ENCODE measurements at regions not wholly inside any gene's neighbourhood (a gene's known extent, or its start where the extent isn't known, plus 50 kb on each side); places are given as distances from the start of the nearest gene placed in this dataset.

GRCh38 chr2:189312211-189312610 is 129.1 kb upstream of the WDR75 start:
- Histone ChIP-seq H3K36me3 (ENCODE audit: control insufficient read depth in 2 of 2, extremely low read depth in 1 of 2, insufficient read depth in 2 of 2, low read length in 2 of 2) (no peaks in the 10 kb centered on the region), H3K9me1 (ENCODE audit: control insufficient read depth, extremely low read depth, insufficient read depth, low read length) (no peaks in the 10 kb centered on the region), H2AFZ (ENCODE audit: control insufficient read depth, low read length) (no peak overlapping the region), H3K79me2 (ENCODE audit: control insufficient read depth, insufficient read depth, low read length) (no peaks in the 10 kb centered on the region), H3K4me1 (ENCODE audit: control insufficient read depth, extremely low read depth, insufficient read depth, low read length) (no peaks in the 10 kb centered on the region), H4K20me1 (ENCODE audit: control insufficient read depth, extremely low read depth, insufficient read depth, low read length) (no peaks in the 10 kb centered on the region), H3K4me3 (ENCODE audit: control insufficient read depth in 2 of 3, extremely low read depth in 1 of 3, insufficient read depth in 2 of 3, low read depth in 1 of 3, low read length in 3 of 3) (no peak overlapping the region), H3K27ac (ENCODE audit: control insufficient read depth, insufficient read depth, low read length) (no peak overlapping the region), H3K27me3 (ENCODE audit: control insufficient read depth, extremely low read depth, insufficient read depth, low read length) (no peaks in the 10 kb centered on the region), H3K4me2 (ENCODE audit: control insufficient read depth, extremely low read depth, insufficient read depth, low read depth, low read length) (no peak overlapping the region), H3K9me3 (ENCODE audit: control insufficient read depth, low read depth, low read length) (no peaks in the 10 kb centered on the region), H3K9ac (ENCODE audit: control insufficient read depth, extremely low read depth, insufficient read depth, low read length) (no peak overlapping the region)
- dilution Hi-C loops (cut with MboI; ENCODE audit: extremely low pct_ligation_motif_present, low sequenced_read_pairs): no loop called here
- TF ChIP-seq EZH2 (IDR thresholded peaks at IDR 0.05; ENCODE audit: low read length) (no peak), CTCF (optimal IDR thresholded peaks at IDR 0.05 in 1 of 3, IDR thresholded peaks at IDR 0.05 in 1 of 3, conservative IDR thresholded peaks at IDR 0.05 in 1 of 3; ENCODE audit: extremely low read depth in 1 of 3, insufficient read depth in 2 of 3, low read length in 3 of 3) (no peak)
- DNase-seq (ENCODE audit: low read depth, low spot score) (no peak), FAIRE-seq (no peak)

- no peaks in the 10 kb centered on the region for H3K9me1 ChIP-seq (ENCODE audit: control insufficient read depth, extremely low read depth, insufficient read depth, low read length)
- no peak for FAIRE-seq
- H3K4me2 ChIP-seq (ENCODE audit: control insufficient read depth, extremely low read depth, insufficient read depth, low read depth, low read length): no peak overlapping the region
- dilution Hi-C loops (cut with MboI; ENCODE audit: extremely low pct_ligation_motif_present, low sequenced_read_pairs): no loop called here
- no peaks in the 10 kb centered on the region for H4K20me1 ChIP-seq (ENCODE audit: control insufficient read depth, extremely low read depth, insufficient read depth, low read length)
- no peak overlapping the region for H3K27ac ChIP-seq (ENCODE audit: control insufficient read depth, insufficient read depth, low read length)
- TF ChIP-seq EZH2 (IDR thresholded peaks at IDR 0.05; ENCODE audit: low read length) (no peak), CTCF (optimal IDR thresholded peaks at IDR 0.05 in 1 of 3, IDR thresholded peaks at IDR 0.05 in 1 of 3, conservative IDR thresholded peaks at IDR 0.05 in 1 of 3; ENCODE audit: extremely low read depth in 1 of 3, insufficient read depth in 2 of 3, low read length in 3 of 3) (no peak)
- no peak overlapping the region for H3K9ac ChIP-seq (ENCODE audit: control insufficient read depth, extremely low read depth, insufficient read depth, low read length)
- H2AFZ ChIP-seq (ENCODE audit: control insufficient read depth, low read length): no peak overlapping the region
- H3K9me3 ChIP-seq (ENCODE audit: control insufficient read depth, low read depth, low read length): no peaks in the 10 kb centered on the region
- H3K4me3 ChIP-seq (ENCODE audit: control insufficient read depth in 2 of 3, extremely low read depth in 1 of 3, insufficient read depth in 2 of 3, low read depth in 1 of 3, low read length in 3 of 3): no peak overlapping the region
- no peaks in the 10 kb centered on the region for H3K36me3 ChIP-seq (ENCODE audit: control insufficient read depth in 2 of 2, extremely low read depth in 1 of 2, insufficient read depth in 2 of 2, low read length in 2 of 2)
- H3K79me2 ChIP-seq (ENCODE audit: control insufficient read depth, insufficient read depth, low read length): no peaks in the 10 kb centered on the region
- no peak for DNase-seq (ENCODE audit: low read depth, low spot score)
- no peaks in the 10 kb centered on the region for H3K27me3 ChIP-seq (ENCODE audit: control insufficient read depth, extremely low read depth, insufficient read depth, low read length)
- no peaks in the 10 kb centered on the region for H3K4me1 ChIP-seq (ENCODE audit: control insufficient read depth, extremely low read depth, insufficient read depth, low read length)
Measured at GRCh38 chr2:189312643-189313042, 128.6 kb upstream of the WDR75 start.

Measured in keratinocyte (primary cell).